GM12878 (cell line): ENCODE measurements at regions not wholly inside any gene's neighbourhood (a gene's known extent, or its start where the extent isn't known, plus 50 kb on each side); places are given as distances from the start of the nearest gene placed in this dataset.

Source experiments
- ATAC-seq: fragments of 200-7000 bp; cut with Tn5 transposase; 3 replicates; pipeline ENCODE4 v1.9.1; 2020; ENCODE audit warnings: mild to moderate bottlenecking, moderate library complexity
- BruUV-seq: library from RNA; stranded (reverse); fragments of 400-500 nt; replicated peaks from 2 replicates; lab custom pipeline; 2021; lab: Mats Ljungman, UMichigan
- CTCF ChIA-PET: fragments of 300-600 bp; sonication (Branson Sonifier 250); formaldehyde crosslinking; extraction: SDS; loops from one replicate; lab custom pipeline; 2021; ENCODE audit warnings: inconsistent platforms; lab: Yijun Ruan, JAX
- POLR2A ChIA-PET: fragments of 350-600 bp; formaldehyde crosslinking; extraction: SDS; loops from one replicate; lab custom pipeline; 2021; ENCODE audit warnings: inconsistent platforms; lab: Charles Lee
- RAD21 ChIA-PET: fragments of 300-600 bp; sonication (Branson Sonifier 250); formaldehyde crosslinking; loops from one replicate; lab custom pipeline; 2023; ENCODE audit warnings: antibody characterized with exemption; ENCODE audit not compliant: unreplicated experiment; lab: Charles Lee
- SMC1A ChIA-PET: fragments of 300-600 bp; sonication (Branson Sonifier 250); formaldehyde crosslinking; loops from one replicate; lab custom pipeline; 2023; ENCODE audit not compliant: unreplicated experiment, uncharacterized antibody; lab: Charles Lee
- DNase-seq: peaks from one replicate; pipeline ENCODE4 v3.0.0-alpha.2; 2011; ENCODE audit warnings: low read depth, low spot score
- FAIRE-seq: peaks from 3 replicates; lab custom pipeline; 2011; peaks lifted over from hg19 to GRCh38; lab: Jason Lieb, UNC
- H2AFZ ChIP-seq: 2 replicates; pipeline ENCODE4 v1.6.0; 2011; ENCODE audit warnings: low read depth, low read length, control low read depth; ENCODE audit not compliant: control insufficient read depth
- H3K27ac ChIP-seq: 2 replicates; pipeline ENCODE4 v1.5.1; 2011; ENCODE audit warnings: control low read depth; ENCODE audit not compliant: control insufficient read depth, insufficient read depth
- H3K27me3 ChIP-seq, 2 experiments: replicated peaks in 1 of 2; 2 replicates each; pipeline versions ENCODE4 v1.6.0 to v1.6.1; 2011; ENCODE audit warnings: low read length in 1 of 2; ENCODE audit not compliant: control insufficient read depth in 2 of 2, insufficient read depth in 2 of 2
- H3K36me3 ChIP-seq, 2 experiments: 2 replicates each; pipeline ENCODE4 v1.5.1; 2011; ENCODE audit warnings: low read length in 1 of 2; ENCODE audit not compliant: control insufficient read depth in 2 of 2, insufficient read depth in 2 of 2
- H3K4me1 ChIP-seq: 2 replicates; pipeline ENCODE4 v1.6.1; 2011; ENCODE audit warnings: mild to moderate bottlenecking, low read length, moderate library complexity, mixed read lengths; ENCODE audit not compliant: control insufficient read depth, insufficient read depth
- H3K4me2 ChIP-seq: 2 replicates; pipeline ENCODE4 v1.6.0; 2011; ENCODE audit warnings: control low read depth; ENCODE audit not compliant: control insufficient read depth, insufficient read depth
- H3K4me3 ChIP-seq: fragments of 200-600 bp; sonication (generic); 2 replicates; pipeline ENCODE4 v1.5.1; 2016
- H3K79me2 ChIP-seq: 2 replicates; pipeline ENCODE4 v1.6.0; 2011; ENCODE audit warnings: low read length; ENCODE audit not compliant: control insufficient read depth, insufficient read depth
- H3K9ac ChIP-seq: 2 replicates; pipeline ENCODE4 v1.8.0; 2011; ENCODE audit warnings: low read length, control low read depth, mixed read lengths; ENCODE audit not compliant: control insufficient read depth, insufficient read depth
- H3K9me3 ChIP-seq: replicated peaks from 3 replicates; pipeline ENCODE4 v1.5.1; 2011; ENCODE audit warnings: mild to moderate bottlenecking, low read length; ENCODE audit not compliant: control insufficient read depth, insufficient read depth
- H4K20me1 ChIP-seq: 2 replicates; pipeline ENCODE4 v1.6.0; 2011; ENCODE audit not compliant: control insufficient read depth, insufficient read depth
- MYB ChIP-seq: fragments of 150-350 bp; IDR thresholded peaks from 2 replicates; pipeline ENCODE4 v1.6.1; 2014; ENCODE audit warnings: mild to moderate bottlenecking, low read depth, low read length, borderline replicate concordance
- SMARCA5 ChIP-seq: fragments of 450-650 bp; IDR thresholded peaks from 2 replicates; pipeline ENCODE4 v1.6.1; 2017; ENCODE audit warnings: mild to moderate bottlenecking
- ZZZ3 ChIP-seq: IDR thresholded peaks from 2 replicates; pipeline ENCODE4 v1.6.1; 2011; ENCODE audit warnings: low read depth; ENCODE audit not compliant: control insufficient read depth, insufficient read length
- WGBS: methylation state at CpG from one replicate; pipeline ENCODE4 v1.1.6; 2016; ENCODE audit warnings: low lambda C conversion rate; ENCODE audit not compliant: insufficient replicate concordance, insufficient coverage; ENCODE audit errors: missing lambda C conversion rate; 5-methylcytosine and 5-hydroxymethylcytosine counted together
- in situ Hi-C: fragments of 300-500 bp; cut with MboI; formaldehyde crosslinking; loops from 9 replicates; pipeline ENCODE4 v1.14.3; 2018; ENCODE audit warnings: mixed read lengths
- intact Hi-C: fragments of 100-400 bp; cut with micrococcal nuclease; formaldehyde crosslinking; loops from one replicate; pipeline ENCODE4 v1.14.2; 2022; ENCODE audit not compliant: unreplicated experiment
- TF ChIP-seq, protein P1 (sequence below): fragments of 450-650 bp; formaldehyde crosslinking; IDR thresholded peaks from 2 replicates; pipeline ENCODE4 v1.4.0; 2020; ENCODE audit warnings: mild to moderate bottlenecking, moderate library complexity

DNA sequence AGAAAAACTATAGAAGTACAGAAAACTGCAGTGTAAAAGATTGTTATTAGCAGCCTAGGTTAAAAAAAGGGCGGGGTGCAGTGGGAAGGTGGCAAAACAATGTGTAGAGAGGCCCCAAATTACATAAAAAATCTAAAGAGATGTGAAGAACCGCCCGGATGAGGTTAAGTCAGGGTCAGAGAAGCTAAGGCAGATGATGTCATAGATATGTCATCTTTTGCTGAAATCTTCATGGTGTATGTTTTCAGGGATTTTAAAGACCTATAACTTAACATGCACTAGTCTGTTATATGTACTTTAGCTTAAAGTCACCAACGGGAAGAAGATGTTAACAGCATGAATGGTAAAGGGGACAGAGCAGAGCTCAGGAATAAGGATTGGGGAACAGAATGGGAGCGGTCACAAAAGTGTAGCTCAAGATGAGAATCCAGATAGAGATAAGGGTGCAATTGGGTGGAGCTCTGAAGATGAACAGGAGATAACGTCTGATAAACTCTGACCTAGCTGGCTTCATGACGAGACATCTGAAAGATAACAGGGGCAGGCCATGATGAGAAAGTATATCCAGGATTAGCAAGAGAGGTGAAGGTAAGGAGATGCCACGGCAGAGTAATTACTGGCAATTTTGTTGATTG is 83.4 kb downstream of the TFAP2A start:
- CTCF ChIA-PET = no interaction called here

More for the DNA sequence above, 83.4 kb downstream of the TFAP2A start:
- RAD21 ChIA-PET = no interaction called here
- intact Hi-C loops = no loop called here
- no peak overlapping the region for H3K4me3 ChIP-seq
- H4K20me1 ChIP-seq = no peaks in the 10 kb centered on the region
- ATAC-seq (no peak), FAIRE-seq (no peak), DNase-seq (no peak)
- SMC1A ChIA-PET = no interaction called here
- H3K27ac ChIP-seq = no peak overlapping the region
- in situ Hi-C loops = no loop called here
- WGBS = 31% methylated on average over 8 of the region's 8 CpGs
- no peaks in the 10 kb centered on the region for H3K36me3 ChIP-seq
- no peak overlapping the region for H3K4me2 ChIP-seq
- peaks cover 0 to 3% of the 10 kb centered on the region in 2 experiments; a peak in 2 of 4 replicates for H3K27me3 ChIP-seq
- H3K9me3 ChIP-seq = no peaks in the 10 kb centered on the region
- POLR2A ChIA-PET = no interaction called here
- H3K4me1 ChIP-seq = no peaks in the 10 kb centered on the region
- no peak overlapping the region for H2AFZ ChIP-seq
- TF ChIP-seq, protein P1, sequence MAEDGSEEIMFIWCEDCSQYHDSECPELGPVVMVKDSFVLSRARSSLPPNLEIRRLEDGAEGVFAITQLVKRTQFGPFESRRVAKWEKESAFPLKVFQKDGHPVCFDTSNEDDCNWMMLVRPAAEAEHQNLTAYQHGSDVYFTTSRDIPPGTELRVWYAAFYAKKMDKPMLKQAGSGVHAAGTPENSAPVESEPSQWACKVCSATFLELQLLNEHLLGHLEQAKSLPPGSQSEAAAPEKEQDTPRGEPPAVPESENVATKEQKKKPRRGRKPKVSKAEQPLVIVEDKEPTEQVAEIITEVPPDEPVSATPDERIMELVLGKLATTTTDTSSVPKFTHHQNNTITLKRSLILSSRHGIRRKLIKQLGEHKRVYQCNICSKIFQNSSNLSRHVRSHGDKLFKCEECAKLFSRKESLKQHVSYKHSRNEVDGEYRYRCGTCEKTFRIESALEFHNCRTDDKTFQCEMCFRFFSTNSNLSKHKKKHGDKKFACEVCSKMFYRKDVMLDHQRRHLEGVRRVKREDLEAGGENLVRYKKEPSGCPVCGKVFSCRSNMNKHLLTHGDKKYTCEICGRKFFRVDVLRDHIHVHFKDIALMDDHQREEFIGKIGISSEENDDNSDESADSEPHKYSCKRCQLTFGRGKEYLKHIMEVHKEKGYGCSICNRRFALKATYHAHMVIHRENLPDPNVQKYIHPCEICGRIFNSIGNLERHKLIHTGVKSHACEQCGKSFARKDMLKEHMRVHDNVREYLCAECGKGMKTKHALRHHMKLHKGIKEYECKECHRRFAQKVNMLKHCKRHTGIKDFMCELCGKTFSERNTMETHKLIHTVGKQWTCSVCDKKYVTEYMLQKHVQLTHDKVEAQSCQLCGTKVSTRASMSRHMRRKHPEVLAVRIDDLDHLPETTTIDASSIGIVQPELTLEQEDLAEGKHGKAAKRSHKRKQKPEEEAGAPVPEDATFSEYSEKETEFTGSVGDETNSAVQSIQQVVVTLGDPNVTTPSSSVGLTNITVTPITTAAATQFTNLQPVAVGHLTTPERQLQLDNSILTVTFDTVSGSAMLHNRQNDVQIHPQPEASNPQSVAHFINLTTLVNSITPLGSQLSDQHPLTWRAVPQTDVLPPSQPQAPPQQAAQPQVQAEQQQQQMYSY (CRISPR knock-in tag) = no peak
- TF ChIP-seq SMARCA5 = no peak
- TF ChIP-seq ZZZ3 = no peak
- TF ChIP-seq MYB = no peak
- H3K9ac ChIP-seq = no peak overlapping the region
- no peaks in the 10 kb centered on the region for H3K79me2 ChIP-seq
- no TSS peak for BruUV-seq
